ENCODE measurements at regions not wholly inside any gene's neighbourhood (a gene's known extent, or its start where the extent isn't known, plus 50 kb on each side); places are given as distances from the start of the nearest gene placed in this dataset.
"Not testable (repeated sequence)": the region's sequence is repeated elsewhere in the genome, so short reads cannot be mapped to it uniquely, and the experiment has no call there.

DNA sequence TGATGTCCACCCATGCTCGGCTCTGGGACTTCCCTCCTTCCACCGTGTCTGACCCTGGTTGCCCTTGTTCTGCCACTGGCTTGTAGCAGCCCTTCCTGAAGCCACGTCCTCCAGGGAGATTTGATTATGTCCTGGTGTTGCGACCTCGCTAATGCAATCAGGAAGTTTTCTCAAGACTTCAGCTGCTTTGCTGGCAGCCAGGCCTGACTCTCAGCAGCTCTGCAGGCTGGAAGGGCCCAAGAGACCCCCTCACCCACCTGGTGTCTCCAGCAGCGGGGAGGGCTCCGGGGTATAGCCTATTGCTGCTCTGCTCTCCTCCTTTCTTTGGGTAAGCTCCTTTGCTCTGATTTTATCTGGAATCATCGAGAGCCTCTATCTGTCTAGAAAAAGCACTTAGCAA lies 2882.8 kb downstream of the RPIA start:
- not testable (repeated sequence) for DNase-seq

DNA sequence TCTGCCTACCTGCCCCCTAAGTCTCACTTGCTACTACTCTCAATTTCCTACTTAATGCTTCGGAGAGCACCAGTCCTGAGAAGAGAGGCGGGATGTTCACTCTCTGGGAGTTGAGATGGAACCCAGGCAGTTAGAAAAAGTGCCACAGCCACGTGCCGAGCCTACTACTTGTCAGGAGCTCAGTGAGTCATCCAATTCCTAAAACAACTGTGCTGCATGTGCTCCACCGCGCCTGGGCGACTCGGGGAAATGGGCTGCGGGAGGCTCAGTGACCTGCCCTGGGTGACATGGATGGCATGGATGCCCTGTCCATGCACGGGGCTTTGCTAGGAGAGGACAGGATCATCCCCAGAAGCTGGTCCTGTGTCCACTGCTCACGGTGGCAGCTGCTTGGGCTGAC lies 2884.2 kb downstream of the RPIA start:
- DNase-seq = not testable (repeated sequence)

DNA sequence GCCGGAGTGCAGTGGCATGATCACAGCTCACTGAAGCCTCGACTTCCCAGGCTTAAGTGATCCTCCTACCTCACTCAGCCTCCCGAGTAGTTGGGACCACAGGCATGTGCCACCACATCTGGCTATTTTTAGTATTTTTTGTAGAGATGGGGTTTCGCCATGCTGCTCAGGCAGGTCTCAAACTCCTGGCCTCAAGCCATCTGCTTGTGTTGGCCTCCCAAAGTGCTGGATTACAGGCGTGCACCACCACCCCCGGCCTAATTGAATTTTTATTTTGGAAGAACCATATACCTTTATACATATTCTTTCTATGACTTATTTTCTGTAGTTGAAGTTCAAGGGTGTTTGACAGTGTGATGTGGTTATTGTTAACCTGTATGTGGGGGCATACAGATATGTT lies 2885.9 kb downstream of the RPIA start:
- DNase-seq = not testable (repeated sequence)

DNA sequence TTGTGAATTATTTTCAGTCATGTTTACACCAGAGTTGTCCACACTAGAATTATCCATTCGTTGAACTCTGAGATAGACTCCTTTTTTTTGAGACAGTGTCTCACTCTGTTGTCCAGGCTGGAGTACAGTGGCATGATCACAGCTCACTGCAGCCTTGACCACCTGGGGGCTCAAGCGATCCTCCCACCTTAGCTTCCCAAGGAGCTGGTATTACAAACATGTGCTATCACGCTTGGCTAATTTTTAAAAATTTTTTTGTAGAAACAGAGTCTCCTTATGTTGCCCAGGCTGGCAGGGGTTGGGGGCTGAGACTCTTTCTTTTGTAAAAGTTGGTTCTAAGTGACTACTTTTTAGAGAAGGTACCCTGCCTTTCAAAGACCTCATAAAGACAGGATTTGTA lies 2887.2 kb downstream of the RPIA start:
- DNase-seq = not testable (repeated sequence)

DNA sequence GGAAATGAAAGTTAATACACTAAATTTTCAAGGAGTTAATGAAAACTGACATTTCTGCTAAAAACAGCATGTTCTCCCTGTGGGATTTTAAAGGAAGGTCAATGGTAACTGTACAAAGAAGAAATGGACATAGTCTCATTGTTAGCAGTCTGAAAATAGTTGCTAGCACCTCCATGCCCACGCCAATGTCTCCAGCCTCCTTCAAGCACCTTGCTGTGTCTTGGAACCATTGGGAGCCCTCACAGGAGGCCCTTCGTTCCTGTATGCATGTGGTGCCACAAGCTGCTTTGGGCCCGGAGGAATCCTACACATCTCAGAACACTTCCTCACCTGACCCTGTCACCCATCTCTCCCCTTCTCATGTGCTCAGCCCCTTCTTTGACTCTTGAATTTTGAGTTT lies 2888.1 kb downstream of the RPIA start:
- not testable (repeated sequence) for DNase-seq

DNA sequence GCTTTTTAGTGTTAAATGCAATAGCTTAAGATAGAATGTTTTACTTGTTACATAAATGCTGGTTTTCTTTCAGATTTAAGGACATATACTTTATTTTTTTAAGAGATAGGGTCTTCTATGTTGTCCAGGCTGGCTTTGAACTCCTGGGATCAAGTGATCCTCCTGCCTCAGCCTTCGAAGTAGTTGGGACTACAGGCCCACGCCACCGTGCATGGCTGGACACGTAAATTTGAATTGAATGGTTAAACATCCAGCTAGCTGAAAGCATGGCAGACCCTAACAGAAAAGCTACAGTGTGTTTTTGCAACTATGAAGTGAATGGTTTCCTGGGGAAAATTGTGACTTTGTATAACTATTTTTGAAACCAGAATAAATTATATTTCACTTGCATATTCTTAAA lies 2888.6 kb downstream of the RPIA start:
- not testable (repeated sequence) for DNase-seq

DNA sequence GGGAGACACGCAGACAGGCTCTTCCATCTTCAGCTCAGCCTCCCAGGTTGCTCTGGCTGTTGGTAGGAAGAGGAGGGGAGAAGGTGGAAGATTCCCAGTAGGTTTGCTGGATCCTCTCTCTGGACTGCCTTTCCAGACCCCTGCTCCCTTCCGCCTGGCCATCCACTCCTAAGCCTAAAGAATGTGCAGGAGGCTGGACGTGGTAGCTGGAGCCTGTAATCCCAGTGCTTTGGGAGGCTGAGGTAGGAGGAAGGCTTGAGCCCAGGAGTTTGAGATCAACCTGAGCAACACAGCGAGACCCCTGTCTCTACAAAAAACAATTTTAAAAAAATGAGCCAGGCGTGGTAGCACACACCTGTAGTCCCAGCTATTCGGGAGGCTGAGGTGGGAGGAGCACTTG lies 2895.6 kb downstream of the RPIA start:
- DNase-seq = not testable (repeated sequence)

DNA sequence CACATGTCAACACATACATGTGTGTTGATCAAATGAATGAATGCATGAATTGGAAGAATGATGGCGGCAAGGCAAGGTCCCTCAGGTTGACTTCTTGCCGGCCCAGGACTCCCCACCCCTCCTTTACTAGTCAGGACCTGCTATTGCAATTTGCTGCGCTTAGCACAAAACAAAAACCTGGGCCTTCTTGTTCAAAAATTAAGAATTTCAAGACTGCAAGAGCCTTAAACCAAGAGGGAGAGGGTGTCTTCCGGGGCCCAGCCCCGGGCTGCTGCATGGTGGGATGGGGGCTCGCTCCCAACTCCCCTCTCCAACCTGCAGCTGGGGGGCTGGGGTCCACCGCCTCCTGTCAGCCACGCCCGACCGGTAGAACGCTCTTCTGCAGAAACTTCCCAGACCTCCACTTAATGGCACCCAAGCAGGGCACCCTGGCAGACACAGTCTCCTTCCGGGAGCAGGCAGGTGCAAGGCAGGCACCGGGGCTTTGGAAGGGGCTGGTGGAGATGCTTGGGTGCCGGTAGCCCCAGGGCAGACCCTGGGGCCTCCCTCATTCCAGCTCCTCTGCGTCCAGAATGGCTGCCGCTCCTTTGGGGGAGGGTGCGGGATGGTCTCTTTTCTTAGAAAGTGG lies 2896.5 kb downstream of the RPIA start:
- DNase-seq = not testable (repeated sequence)

DNA sequence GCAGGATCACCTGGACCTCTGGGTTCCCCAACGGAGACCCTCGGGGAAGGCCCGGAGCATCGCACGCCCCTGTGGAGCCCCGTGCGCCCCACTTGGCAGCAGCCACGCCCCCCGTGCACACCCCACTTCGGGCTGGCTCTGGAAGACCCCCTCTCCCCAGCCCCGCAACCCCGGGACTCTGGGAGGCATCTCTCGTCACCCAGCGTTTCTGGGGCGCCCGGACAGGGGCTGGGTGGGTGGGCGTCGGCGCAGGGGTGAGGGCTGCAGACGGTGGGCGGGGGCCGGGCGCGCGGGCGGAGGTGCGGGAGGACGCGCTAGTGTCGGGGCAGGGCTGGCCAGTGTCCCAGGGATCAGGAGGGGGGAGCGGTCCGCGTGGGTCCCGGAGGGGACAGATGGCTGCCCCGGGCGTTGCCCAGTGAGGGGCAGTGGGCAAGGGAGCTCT lies 2897.3 kb downstream of the RPIA start:
- DNase-seq = not testable (repeated sequence)

DNA sequence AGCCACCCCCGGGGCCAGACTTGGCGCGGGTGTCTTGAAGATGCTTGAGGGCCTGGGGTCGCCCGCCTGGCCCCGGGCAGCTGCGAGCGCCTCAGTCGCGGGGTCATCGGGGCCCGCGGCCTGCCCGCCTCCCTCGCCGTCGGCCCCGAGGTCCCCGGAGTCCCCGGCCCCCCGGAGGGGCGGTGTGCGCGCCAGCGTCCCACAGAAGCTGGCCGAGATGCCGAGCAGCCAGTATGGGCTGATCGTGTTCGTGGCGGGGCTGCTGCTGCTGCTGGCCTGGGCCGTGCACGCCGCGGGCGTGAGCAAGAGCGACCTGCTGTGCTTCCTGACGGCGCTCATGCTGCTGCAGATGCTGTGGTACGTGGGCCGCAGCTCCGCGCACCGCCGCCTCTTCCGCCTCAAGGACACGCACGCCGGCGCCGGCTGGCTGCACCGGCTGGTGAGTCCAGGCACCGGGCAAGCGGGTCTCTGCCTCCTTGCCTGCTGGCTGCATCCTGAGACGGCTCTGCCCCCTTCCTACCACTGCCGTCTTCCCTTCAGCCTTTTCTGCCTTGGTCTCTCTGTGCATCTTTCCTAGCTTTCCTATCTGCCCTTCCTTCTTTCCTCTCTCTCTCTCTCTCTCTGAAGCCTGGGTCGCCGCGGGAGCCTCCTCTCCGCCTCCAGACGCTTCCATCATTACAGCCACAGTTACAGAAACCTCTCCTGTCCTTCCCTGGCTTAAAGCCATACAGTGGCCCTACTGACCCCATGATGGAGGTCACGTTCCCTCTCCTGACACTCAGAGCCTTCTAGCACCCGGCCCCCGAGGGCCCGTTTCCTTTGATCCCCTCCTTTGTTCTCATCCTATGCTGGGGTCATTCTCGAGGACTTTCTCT lies 2898.2 kb downstream of the RPIA start:
- DNase-seq = not testable (repeated sequence)

DNA sequence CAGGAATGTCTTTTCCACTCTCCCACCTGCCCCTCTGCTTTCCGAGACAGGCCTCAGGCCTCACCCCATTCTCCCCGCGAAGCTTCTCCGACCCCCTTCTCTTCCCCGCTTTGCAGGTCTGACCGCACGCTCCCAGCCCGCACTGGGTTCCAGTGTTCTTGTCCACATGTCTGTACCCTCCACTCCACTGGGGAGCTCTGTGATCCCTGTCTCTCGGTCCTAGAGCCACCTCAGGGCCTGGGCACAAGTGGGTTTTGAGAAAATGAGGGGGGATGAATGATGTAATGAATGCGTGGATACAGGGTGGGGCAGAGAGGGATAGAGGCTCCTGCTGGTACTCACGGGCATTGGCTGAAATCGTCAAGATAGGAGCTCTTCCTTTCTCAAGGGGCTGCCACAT lies 2898.9 kb downstream of the RPIA start:
- DNase-seq = not testable (repeated sequence)

DNA sequence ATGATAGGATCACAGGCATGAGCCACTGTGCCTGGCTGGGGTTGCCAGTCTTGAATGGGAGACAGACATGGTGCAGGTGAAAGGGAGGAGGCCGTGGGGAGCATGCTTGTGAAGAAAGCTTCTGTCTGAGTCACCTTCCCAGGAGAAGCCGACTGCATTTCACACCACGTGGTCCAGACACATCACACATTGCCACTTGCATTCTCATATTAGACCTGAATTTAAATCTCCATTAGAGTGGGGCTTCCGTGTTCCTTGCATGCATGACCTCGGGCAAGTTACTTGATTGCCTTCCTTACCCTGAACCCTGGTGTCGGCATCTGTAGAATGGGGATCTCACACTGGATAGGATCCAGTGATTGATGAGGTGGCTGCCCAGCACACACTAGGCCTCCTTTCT lies 2899.6 kb downstream of the RPIA start:
- DNase-seq = not testable (repeated sequence)

DNA sequence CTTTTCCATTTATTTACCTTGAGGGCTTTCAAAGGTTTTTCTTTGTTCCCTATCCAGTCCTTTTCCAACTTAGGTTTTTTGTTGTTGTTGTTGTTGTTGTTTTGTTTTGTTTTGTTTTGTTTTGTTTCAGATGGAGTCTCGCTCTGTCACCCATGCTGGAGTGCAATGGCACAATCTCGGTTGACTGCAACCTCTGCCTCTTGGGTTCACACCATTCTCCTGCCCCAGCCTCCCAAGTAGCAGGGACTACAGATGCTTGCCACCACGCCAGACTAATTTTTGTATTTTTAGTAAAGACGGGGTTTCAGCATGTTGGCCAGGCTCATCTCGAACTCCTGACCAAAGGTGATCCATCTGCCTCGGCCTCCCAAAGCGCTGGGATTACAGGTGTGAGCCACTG lies 2906.0 kb downstream of the RPIA start:
- DNase-seq = not testable (repeated sequence)

DNA sequence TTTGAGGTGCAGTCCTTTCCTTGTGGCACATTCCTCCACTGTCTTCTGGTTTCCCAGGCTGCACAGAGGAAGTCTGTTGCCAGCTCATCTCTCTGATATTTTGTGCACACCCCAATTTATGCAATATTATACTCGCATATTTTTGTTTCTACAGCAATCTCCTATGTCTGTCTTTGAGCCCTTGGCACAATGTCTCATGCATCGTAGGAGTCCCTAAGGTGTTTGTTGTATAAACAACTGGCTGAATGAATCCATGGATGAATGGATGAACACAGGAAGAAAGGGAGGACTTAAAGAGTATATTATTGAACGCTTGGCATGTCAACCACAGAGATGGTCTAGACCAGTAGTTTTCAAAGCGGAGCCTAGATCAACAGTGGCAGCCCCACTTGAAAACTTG lies 2907.0 kb downstream of the RPIA start:
- DNase-seq = not testable (repeated sequence)

DNA sequence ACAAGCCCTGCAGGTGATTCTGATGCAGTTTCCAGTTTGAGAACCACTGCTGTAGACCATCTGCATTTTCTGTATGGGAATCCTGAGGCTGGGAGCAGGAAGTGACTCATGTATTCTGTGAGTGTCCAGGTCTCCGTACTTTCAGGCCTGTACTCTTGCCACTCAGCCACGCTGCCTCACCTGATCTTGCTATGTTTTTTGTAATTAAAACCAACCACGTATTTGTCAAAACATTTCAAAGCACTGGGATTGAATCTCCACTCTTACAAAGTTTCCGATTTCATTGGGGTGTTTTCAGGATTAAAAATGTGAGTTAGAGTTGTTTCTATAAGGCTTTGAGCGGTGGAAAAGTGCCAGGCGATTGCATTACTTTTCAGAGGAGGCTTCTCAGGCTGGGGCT lies 2907.5 kb downstream of the RPIA start:
- not testable (repeated sequence) for DNase-seq

DNA sequence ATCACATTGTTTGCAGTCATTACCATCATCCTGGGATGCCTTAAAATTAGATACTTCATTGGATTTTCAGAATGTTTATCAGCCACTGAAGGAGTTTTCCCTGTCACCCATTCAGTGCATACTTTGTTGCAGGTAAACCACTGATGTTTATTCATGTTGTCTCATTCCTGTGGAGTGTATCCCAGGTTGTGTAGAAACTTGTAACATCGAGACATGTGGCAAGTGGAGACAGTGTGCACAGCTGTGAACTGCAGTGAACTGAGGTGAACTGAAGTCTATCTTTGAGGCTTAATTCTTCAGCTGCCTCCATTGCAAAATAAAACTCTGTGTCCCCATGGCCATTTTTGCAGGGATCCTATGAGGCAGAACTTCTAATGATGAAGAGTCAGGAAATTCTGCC lies 2911.4 kb downstream of the RPIA start:
- DNase-seq = not testable (repeated sequence)

DNA sequence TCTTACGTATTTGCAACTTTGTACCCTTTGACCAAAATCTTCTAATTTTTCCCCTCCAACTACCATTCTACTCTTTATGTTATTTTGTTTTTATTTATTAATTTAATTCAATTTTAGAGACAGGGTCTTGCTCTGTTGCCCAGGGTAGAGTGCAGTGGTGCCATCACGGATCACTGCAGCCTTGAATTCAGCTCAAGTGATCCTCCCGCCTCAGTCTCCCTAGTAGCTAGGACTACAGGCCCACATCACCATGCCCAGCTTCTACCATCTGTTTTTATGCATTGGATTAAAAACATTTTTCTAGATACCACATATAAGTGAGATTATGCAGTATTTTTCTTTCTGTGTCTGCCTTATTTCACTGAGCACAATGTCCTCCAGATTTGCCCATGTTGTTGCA lies 2912.5 kb downstream of the RPIA start:
- DNase-seq = not testable (repeated sequence)

DNA sequence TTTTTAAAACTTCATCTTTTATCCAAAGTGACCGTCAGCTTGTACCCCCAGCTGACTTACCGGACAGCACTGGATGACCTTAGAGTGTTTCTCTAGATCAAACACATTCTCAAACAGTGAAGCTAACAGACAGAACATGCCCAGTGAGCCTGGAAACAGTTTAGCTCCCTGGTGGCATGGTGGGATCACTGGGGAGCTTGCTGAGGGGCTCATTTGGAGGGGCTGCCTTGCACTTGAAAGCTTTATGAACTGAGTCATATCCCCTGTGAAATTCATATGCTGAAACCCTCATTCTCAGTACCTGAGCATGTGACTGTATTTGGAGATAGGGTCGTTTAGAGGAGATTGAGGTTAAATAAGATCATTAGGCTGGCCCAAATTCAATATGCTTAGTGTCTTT lies 2913.2 kb downstream of the RPIA start:
- not testable (repeated sequence) for DNase-seq

DNA sequence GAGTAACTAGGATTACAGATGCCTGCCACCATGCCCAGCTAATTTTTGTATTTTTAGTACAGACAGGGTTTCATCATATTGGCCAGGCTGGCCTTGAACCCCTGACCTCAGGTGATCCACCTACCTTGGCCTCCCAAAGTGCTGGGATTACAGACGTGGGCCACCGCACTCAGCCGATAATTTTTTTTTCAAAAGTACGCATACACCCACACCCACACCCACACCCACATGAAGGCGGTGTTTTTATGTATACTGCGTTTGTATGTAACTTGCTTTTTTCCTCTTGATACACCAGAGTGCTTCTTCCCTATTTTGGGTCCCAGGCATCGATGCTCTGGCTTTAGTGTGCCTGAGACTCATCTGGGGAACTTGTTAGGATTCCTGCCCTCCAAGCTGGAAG lies 2932.3 kb downstream of the RPIA start:
- DNase-seq = not testable (repeated sequence)

DNA sequence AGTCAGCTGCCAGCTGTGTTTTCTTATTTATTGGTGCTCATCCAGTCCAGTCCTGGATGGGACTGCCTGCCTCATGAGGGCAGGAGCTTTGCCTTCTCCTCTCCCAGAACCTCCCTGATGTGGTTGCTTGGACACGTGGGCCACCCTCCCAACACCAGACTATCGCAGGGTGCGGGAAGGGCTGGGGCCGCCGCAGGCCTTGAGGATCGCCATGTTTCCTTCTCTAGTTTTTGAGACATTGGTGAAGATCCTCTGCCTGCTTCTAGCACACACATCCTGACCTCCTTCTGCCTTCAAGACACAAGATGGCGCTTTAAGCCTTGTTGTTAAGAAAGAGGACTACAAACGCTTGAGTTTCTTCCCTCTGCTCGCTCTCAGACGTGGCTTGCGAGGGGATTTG lies 2937.0 kb downstream of the RPIA start:
- not testable (repeated sequence) for DNase-seq

DNA sequence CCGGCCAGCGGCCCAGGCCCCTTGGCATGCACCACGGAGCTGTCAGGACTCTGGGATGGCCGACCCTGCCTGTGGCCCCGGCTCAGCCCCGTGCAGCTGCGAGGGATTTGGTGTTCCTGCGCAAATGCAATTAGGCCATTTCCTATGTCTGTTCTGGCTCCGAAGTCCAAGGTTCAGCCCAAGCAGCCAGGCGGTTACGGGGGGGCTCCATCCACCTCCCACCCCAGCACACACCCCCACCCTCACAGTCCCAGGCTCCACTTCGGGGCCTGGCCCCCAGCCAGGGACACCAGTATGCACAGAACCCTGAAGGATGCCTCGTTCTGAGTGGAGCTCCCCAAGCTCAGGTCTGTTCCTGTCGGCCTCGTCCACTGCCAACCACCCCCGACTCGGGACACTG lies 2965.7 kb downstream of the RPIA start:
- DNase-seq = not testable (repeated sequence)

DNA sequence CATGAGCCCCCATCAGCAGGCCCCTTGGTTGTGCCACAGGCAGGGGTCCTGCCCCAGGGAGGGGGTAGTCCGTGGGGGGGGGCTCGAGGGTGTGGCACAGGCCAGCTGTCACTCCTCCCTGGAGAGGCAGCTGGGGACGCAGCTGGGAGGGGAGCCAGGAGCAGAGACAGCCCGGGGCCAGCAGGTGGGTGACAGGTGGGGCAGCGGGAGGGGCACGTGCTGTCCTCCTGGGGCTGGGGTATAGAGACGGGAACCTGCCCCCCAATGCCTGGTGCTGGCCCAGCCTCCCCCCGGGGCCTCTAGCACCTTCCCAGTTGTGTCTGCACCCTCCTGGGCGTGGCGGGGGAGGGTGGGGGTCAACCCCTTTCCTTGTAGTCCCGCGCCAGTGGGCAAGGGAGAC lies 2966.9 kb downstream of the RPIA start:
- not testable (repeated sequence) for DNase-seq

DNA sequence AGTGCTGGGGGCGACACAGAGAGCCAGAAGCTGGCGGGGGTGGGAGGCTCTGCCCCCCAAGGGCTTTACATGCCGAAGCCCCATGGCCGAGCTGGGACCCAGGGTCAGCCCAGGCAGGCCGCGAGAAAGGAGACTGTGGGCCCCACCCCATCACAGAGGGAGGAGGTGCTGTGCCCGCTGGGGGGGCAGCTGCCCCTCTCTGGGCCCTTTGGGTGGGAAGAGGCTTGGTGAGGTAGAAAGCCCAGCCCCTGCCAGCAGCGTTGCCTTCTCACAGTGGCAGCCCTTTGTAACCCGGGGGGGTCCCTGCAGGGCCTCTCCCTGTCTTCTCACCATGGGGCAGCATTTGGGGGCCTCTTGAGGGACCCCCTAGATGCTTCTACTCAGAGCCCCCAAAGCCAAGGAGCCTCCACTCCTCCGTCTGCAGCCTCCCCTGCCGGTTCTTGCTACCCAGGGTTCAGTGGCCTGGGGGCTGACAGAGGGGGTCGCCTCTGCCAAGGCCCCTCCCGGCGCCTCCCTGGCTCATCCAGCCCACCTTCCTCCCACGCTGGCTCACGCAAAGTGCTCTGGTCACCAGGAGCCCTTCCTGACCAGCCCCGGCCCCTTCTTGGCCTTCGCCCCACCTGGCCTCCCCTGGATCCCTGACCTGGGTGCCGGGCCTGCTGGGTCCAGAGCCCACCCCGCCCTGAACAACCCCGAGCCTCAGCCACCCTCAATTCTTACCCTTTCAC lies 2967.9 kb downstream of the RPIA start:
- DNase-seq = not testable (repeated sequence)

DNA sequence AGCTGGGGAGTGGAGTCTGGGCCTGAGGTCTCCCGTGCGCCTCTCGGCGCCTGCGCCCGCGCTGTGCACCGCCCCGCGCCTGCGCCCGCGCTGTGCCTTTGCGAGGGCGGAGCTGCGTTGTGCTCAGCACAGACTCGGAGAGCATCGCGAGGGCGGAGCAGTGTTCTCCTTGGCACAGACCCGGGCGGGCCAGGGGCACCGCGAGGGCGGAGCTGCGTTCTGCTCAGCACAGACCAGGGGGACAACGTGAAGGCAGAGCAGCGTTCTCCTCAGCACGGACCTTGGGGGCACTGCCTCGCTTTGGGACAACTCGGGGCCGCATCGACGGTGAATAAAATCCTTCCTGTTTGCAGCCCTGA lies 2968.4 kb downstream of the RPIA start:
- not testable (repeated sequence) for DNase-seq
